ENCODE measurements at regions not wholly inside any gene's neighbourhood (a gene's known extent, or its start where the extent isn't known, plus 50 kb on each side); places are given as distances from the start of the nearest gene placed in this dataset.

- ATAC-seq, result no peak
- TF ChIP-seq OSR1 (CRISPR knock-in tag; IDR thresholded peaks at IDR 0.05), result no peak
- no peak for TF ChIP-seq ZFP30 (CRISPR knock-in tag; IDR thresholded peaks at IDR 0.05)
- TF ChIP-seq PPARA (CRISPR knock-in tag; IDR thresholded peaks at IDR 0.05; ENCODE audit: borderline replicate concordance), result no peak
- TF ChIP-seq ISL1 (CRISPR knock-in tag; IDR thresholded peaks at IDR 0.05), result no peak
- TF ChIP-seq CSRNP3 (CRISPR knock-in tag; IDR thresholded peaks at IDR 0.05), result no peak
- no peak for TF ChIP-seq POU6F1 (CRISPR knock-in tag; IDR thresholded peaks at IDR 0.05; ENCODE audit: borderline replicate concordance, low read depth)
- TF ChIP-seq ZNF8 (CRISPR knock-in tag; IDR thresholded peaks at IDR 0.05), result no peak
These were observed 77.0 kb upstream of the FAM20C start for GRCh38 chr7:115274-115911.

- no peak for ATAC-seq
- TF ChIP-seq ZC3H10 (CRISPR knock-in tag; IDR thresholded peaks at IDR 0.05) (no peak), ZFP3 (CRISPR knock-in tag; IDR thresholded peaks at IDR 0.05) (no peak), RARB (CRISPR knock-in tag; IDR thresholded peaks at IDR 0.05) (no peak), ARNTL (CRISPR knock-in tag; IDR thresholded peaks at IDR 0.05; ENCODE audit: borderline replicate concordance, low read depth) (no peak), ESRRG (CRISPR knock-in tag; IDR thresholded peaks at IDR 0.05) (no peak), ZNF565 (CRISPR knock-in tag; conservative IDR thresholded peaks at IDR 0.05; ENCODE audit: low read depth) (no peak), TSHZ2 (CRISPR knock-in tag; IDR thresholded peaks at IDR 0.05) (no peak), POU6F1 (CRISPR knock-in tag; IDR thresholded peaks at IDR 0.05; ENCODE audit: borderline replicate concordance, low read depth) (no peak), OSR1 (CRISPR knock-in tag; IDR thresholded peaks at IDR 0.05) (no peak), BACH2 (CRISPR knock-in tag; IDR thresholded peaks at IDR 0.05; ENCODE audit: borderline replicate concordance) (no peak), GLIS3 (CRISPR knock-in tag; IDR thresholded peaks at IDR 0.05) (no peak), PATZ1 (CRISPR knock-in tag; IDR thresholded peaks at IDR 0.05; ENCODE audit: borderline replicate concordance) (no peak), ZNF8 (CRISPR knock-in tag; IDR thresholded peaks at IDR 0.05) (no peak), ZFP30 (CRISPR knock-in tag; IDR thresholded peaks at IDR 0.05) (no peak), ISL1 (CRISPR knock-in tag; IDR thresholded peaks at IDR 0.05) (no peak), TCF4 (CRISPR knock-in tag; IDR thresholded peaks at IDR 0.05; ENCODE audit: borderline replicate concordance) (no peak), SNAI2 (CRISPR knock-in tag; IDR thresholded peaks at IDR 0.05) (no peak), ZNF70 (CRISPR knock-in tag; IDR thresholded peaks at IDR 0.05) (no peak), CSDC2 (CRISPR knock-in tag; IDR thresholded peaks at IDR 0.05) (no peak), CREB5 (CRISPR knock-in tag; IDR thresholded peaks at IDR 0.05; ENCODE audit: low read depth) (no peak)
These were observed 76.0 kb upstream of the FAM20C start for GRCh38 chr7:116188-116981.
